OCI-M1 (cell line): ENCODE measurements at regions not wholly inside any gene's neighbourhood (a gene's known extent, or its start where the extent isn't known, plus 50 kb on each side); places are given as distances from the start of the nearest gene placed in this dataset.

Experiments
- DNase-seq: peaks from one replicate; lab custom pipeline; 2025; lab: John Stamatoyannopoulos, UW

GRCh38 chr14:34039428-34040047 is 88.7 kb upstream of the EGLN3 start:
- no peak for DNase-seq

GRCh38 chr14:34038358-34039057 is 87.6 kb upstream of the EGLN3 start:
- no peak for DNase-seq

GRCh38 chr14:34036319-34036766 is 85.5 kb upstream of the EGLN3 start:
- DNase-seq, result no peak

- DNase-seq, result no peak
Observed at GRCh38 chr14:34035934-34036250, 85.0 kb upstream of the EGLN3 start.

- DNase-seq, result no peak
Observed at GRCh38 chr14:34035177-34035933, 84.5 kb upstream of the EGLN3 start.

- no peak for DNase-seq
Observed at GRCh38 chr14:34034447-34035176, 83.7 kb upstream of the EGLN3 start.

GRCh38 chr14:34032720-34033119 is 81.8 kb upstream of the EGLN3 start:
- DNase-seq, result no peak

- DNase-seq, result no peak
Observed at GRCh38 chr14:34030864-34031263, 80.0 kb upstream of the EGLN3 start.

- peak; percentile 3 for DNase-seq
Observed at GRCh38 chr14:34029921-34030334, 79.1 kb upstream of the EGLN3 start.

- DNase-seq, result no peak
Observed at GRCh38 chr14:34027990-34028495, 77.2 kb upstream of the EGLN3 start.

GRCh38 chr14:34027130-34027989 is 76.5 kb upstream of the EGLN3 start:
- DNase-seq, result no peak

GRCh38 chr14:34025325-34026017 is 74.6 kb upstream of the EGLN3 start:
- DNase-seq, result no peak

- no peak for DNase-seq
Observed at GRCh38 chr14:34024768-34025144, 73.9 kb upstream of the EGLN3 start.

GRCh38 chr14:34023824-34024767 is 73.2 kb upstream of the EGLN3 start:
- DNase-seq, result no peak

- no peak for DNase-seq
Observed at GRCh38 chr14:34021096-34021495, 70.2 kb upstream of the EGLN3 start.

- DNase-seq, result no peak
Observed at GRCh38 chr14:34020014-34020413, 69.1 kb upstream of the EGLN3 start.

GRCh38 chr14:34018564-34019244 is 67.8 kb upstream of the EGLN3 start:
- DNase-seq, result no peak

- DNase-seq, result no peak
Observed at GRCh38 chr14:34018125-34018524, 67.3 kb upstream of the EGLN3 start.

GRCh38 chr14:34015383-34015782 is 64.5 kb upstream of the EGLN3 start:
- DNase-seq, result no peak
